IMR-90 (cell line): ENCODE measurements at regions not wholly inside any gene's neighbourhood (a gene's known extent, or its start where the extent isn't known, plus 50 kb on each side); places are given as distances from the start of the nearest gene placed in this dataset.

Source experiments
- BHLHE40 ChIP-seq: fragments of 150-350 bp; IDR thresholded peaks from 2 replicates; pipeline ENCODE4 v1.6.1; 2016; ENCODE audit warnings: mild to moderate bottlenecking, low read depth, low read length
- CEBPB ChIP-seq: IDR thresholded peaks from 2 replicates; pipeline ENCODE4 v1.6.1; 2012; ENCODE audit warnings: low read depth, low read length, improper control_type of control experiment
- CTCF ChIP-seq: conservative IDR thresholded peaks from 2 replicates; pipeline ENCODE4 v1.5.1; 2012; ENCODE audit warnings: mild to moderate bottlenecking, low read depth, low read length, improper control_type of control experiment
- FOS ChIP-seq: fragments of 150-350 bp; IDR thresholded peaks from 2 replicates; pipeline ENCODE4 v1.6.1; 2016; ENCODE audit warnings: low read depth, low read length
- MAZ ChIP-seq: IDR thresholded peaks from 2 replicates; pipeline ENCODE4 v1.6.1; 2012; ENCODE audit warnings: low read depth, mild to moderate bottlenecking, low read length, improper control_type of control experiment, moderate library complexity, borderline replicate concordance
- RAD21 ChIP-seq: IDR thresholded peaks from 2 replicates; pipeline ENCODE4 v1.6.1; 2012; ENCODE audit warnings: low read length, improper control_type of control experiment
- RCOR1 ChIP-seq: IDR thresholded peaks from 2 replicates; pipeline ENCODE4 v1.6.1; 2012; ENCODE audit warnings: mild to moderate bottlenecking, low read length, improper control_type of control experiment; ENCODE audit not compliant: insufficient replicate concordance
- SMC3 ChIP-seq: fragments of 150-350 bp; IDR thresholded peaks from 2 replicates; pipeline ENCODE4 v1.6.1; 2016; ENCODE audit warnings: low read depth, mild to moderate bottlenecking, antibody characterized with exemption, low read length, moderate library complexity

DNA sequence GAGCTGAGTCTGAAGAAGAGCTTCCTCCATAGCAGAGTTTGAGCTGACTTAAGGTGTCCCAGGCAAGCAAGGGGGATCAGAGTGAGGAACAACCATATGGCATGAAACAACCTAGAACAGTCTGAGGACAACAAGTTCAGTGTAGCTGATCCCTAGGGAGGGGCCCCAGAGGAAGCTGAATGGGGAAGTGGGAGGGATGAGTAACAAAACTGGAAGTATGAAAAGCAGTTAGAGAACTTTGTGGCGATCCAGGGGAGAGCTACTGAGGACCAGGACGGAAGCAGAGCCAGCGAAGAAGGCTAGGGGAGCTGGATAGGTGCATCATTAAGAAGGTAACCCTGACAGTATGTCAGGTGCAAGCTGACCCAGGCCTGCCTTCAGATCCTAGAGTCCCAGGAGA lies 580.8 kb downstream of the BNC2 start:
- TF ChIP-seq CTCF (no peak), BHLHE40 (no peak), FOS (no peak), SMC3 (no peak), RAD21 (no peak), MAZ (no peak), RCOR1 (no peak), CEBPB (no peak)
